SK-N-SH treated with all-trans-retinoic acid at 6 μM for 48 hours (cell line): ENCODE measurements at regions not wholly inside any gene's neighbourhood (a gene's known extent, or its start where the extent isn't known, plus 50 kb on each side); places are given as distances from the start of the nearest gene placed in this dataset.

Experiments used
- ATAC-seq: fragments of 200-7000 bp; cut with Tn5 transposase; 3 replicates; pipeline ENCODE4 v1.9.1; 2020; ENCODE audit warnings: mild to moderate bottlenecking, moderate library complexity
- ARNTL ChIP-seq: fragments of 450-650 bp; formaldehyde crosslinking; IDR thresholded peaks from 2 replicates; pipeline ENCODE4 v1.5.0; 2020; ENCODE audit warnings: low read depth, mild to moderate bottlenecking, moderate library complexity, borderline replicate concordance
- CREB5 ChIP-seq: fragments of 250-450 bp; sonication (Bioruptor Pico); IDR thresholded peaks from 2 replicates; pipeline ENCODE4 v1.5.1; 2020; ENCODE audit warnings: low read depth, mild to moderate bottlenecking, moderate library complexity
- CSDC2 ChIP-seq: fragments of 250-450 bp; sonication (Bioruptor Pico); IDR thresholded peaks from 2 replicates; pipeline ENCODE4 v1.5.0; 2020; ENCODE audit warnings: mild to moderate bottlenecking, moderate library complexity
- ESRRG ChIP-seq: fragments of 250-450 bp; sonication (Bioruptor Pico); IDR thresholded peaks from 2 replicates; pipeline ENCODE4 v1.6.1; 2021; ENCODE audit warnings: mild to moderate bottlenecking
- GLIS3 ChIP-seq: fragments of 250-450 bp; sonication (Bioruptor Pico); IDR thresholded peaks from 2 replicates; pipeline ENCODE4 v1.5.0; 2020; ENCODE audit warnings: mild to moderate bottlenecking, moderate library complexity
- ISL1 ChIP-seq: fragments of 250-450 bp; sonication (Bioruptor Pico); IDR thresholded peaks from 2 replicates; pipeline ENCODE4 v2.1.2; 2022; ENCODE audit warnings: mild to moderate bottlenecking, moderate library complexity
- SNAI2 ChIP-seq: fragments of 250-450 bp; sonication (Bioruptor Pico); IDR thresholded peaks from 2 replicates; pipeline ENCODE4 v1.5.0; 2020; ENCODE audit warnings: mild to moderate bottlenecking, moderate library complexity
- TOX ChIP-seq: fragments of 250-450 bp; sonication (Bioruptor Pico); IDR thresholded peaks from 2 replicates; pipeline ENCODE4 v1.8.0; 2021; ENCODE audit warnings: mild to moderate bottlenecking, moderate library complexity, borderline replicate concordance
- TSHZ2 ChIP-seq: fragments of 250-450 bp; sonication (Bioruptor Pico); IDR thresholded peaks from 2 replicates; pipeline ENCODE4 v1.5.0; 2020; ENCODE audit warnings: mild to moderate bottlenecking, moderate library complexity
- ZFP3 ChIP-seq: fragments of 250-450 bp; sonication (Bioruptor Pico); IDR thresholded peaks from 2 replicates; pipeline ENCODE4 v1.5.0; 2020; ENCODE audit warnings: mild to moderate bottlenecking, moderate library complexity
- ZNF565 ChIP-seq: fragments of 450-650 bp; formaldehyde crosslinking; conservative IDR thresholded peaks from 2 replicates; pipeline ENCODE4 v1.5.0; 2020; ENCODE audit warnings: low read depth, mild to moderate bottlenecking, moderate library complexity
- ZNF8 ChIP-seq: fragments of 450-650 bp; formaldehyde crosslinking; IDR thresholded peaks from 2 replicates; pipeline ENCODE4 v1.5.0; 2020; ENCODE audit warnings: mild to moderate bottlenecking, moderate library complexity
- TF ChIP-seq, protein P1 (sequence below): fragments of 250-450 bp; sonication (Bioruptor Pico); IDR thresholded peaks from 2 replicates; pipeline ENCODE4 v1.8.0; 2021; ENCODE audit warnings: low read depth, mild to moderate bottlenecking, moderate library complexity, borderline replicate concordance
- TF ChIP-seq, protein P2 (sequence below): fragments of 250-450 bp; sonication (Bioruptor Pico); IDR thresholded peaks from 2 replicates; pipeline ENCODE4 v1.5.1; 2021; ENCODE audit warnings: mild to moderate bottlenecking, moderate library complexity
- TF ChIP-seq, protein P3 (sequence below): fragments of 250-450 bp; sonication (Bioruptor Pico); IDR thresholded peaks from 2 replicates; pipeline ENCODE4 v1.8.0; 2020; ENCODE audit warnings: mild to moderate bottlenecking, moderate library complexity, borderline replicate concordance

DNA sequence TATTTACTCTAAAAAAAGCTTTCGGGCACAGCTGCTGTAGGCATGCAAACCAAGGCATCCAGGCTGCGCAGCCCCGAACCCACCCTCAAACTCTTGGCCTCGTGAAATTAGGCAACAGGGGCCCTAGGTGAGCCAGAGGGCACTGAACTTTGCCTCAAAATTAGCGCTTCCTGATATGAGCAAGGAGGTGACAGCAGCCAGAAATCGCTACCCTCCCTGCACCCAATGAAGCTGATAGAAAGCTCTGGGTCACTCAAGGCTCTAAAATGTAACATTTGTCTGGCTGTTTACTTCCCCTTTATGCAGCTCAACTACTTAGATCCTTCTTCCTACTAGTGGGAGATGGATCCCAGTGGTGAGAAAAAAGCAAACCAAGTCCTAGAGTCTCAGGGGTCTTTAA is 61.8 kb downstream of the PITPNM2 start (continued):
- TF ChIP-seq, protein P1, sequence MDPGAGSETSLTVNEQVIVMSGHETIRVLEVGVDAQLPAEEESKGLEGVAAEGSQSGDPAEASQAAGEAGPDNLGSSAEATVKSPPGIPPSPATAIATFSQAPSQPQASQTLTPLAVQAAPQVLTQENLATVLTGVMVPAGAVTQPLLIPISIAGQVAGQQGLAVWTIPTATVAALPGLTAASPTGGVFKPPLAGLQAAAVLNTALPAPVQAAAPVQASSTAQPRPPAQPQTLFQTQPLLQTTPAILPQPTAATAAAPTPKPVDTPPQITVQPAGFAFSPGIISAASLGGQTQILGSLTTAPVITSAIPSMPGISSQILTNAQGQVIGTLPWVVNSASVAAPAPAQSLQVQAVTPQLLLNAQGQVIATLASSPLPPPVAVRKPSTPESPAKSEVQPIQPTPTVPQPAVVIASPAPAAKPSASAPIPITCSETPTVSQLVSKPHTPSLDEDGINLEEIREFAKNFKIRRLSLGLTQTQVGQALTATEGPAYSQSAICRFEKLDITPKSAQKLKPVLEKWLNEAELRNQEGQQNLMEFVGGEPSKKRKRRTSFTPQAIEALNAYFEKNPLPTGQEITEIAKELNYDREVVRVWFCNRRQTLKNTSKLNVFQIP (CRISPR knock-in tag), result no peak
- TF ChIP-seq ARNTL (CRISPR knock-in tag) (no peak), CSDC2 (CRISPR knock-in tag) (no peak), CREB5 (CRISPR knock-in tag) (no peak)

DNA sequence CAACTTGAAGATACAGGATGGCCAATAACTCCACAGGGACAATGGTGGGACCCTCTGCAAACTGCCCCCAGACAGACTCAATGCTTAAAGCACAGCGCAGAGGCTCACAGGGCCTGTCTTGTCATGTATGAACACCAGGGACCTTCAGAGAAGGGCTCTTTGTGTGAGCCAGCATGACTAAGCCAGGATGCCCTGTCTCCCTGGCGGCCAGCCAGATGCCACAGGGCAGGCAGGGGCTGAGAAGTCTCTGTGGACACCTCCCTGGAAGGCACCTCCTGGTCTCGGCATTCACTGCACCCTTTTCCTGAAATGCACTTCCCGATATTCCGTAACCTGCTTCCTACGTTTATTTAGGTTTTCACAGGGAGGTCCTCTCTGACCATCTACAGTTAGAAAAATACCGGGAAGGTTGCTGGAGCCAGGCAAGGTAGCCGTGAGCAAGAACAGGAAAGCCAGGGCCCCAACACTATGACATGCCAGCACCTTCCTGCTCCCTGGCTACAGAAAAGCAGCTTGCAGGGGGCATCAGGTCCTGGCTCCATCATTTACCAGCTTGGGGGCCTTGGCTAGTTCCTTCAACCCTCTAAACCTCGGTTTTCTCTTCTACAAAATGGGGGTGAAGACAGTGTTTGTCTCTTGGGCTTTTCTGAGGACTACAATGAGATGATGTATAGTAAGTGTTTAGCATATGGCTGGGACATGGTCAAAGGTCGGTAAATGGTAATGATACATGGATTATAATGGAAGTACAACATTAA is 65.0 kb downstream of the PITPNM2 start:
- peak; percentile 75 for ATAC-seq
- no peak for TF ChIP-seq SNAI2
- TF ChIP-seq, protein P2, sequence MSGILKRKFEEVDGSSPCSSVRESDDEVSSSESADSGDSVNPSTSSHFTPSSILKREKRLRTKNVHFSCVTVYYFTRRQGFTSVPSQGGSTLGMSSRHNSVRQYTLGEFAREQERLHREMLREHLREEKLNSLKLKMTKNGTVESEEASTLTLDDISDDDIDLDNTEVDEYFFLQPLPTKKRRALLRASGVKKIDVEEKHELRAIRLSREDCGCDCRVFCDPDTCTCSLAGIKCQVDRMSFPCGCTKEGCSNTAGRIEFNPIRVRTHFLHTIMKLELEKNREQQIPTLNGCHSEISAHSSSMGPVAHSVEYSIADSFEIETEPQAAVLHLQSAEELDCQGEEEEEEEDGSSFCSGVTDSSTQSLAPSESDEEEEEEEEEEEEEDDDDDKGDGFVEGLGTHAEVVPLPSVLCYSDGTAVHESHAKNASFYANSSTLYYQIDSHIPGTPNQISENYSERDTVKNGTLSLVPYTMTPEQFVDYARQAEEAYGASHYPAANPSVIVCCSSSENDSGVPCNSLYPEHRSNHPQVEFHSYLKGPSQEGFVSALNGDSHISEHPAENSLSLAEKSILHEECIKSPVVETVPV (CRISPR knock-in tag), result no peak

GRCh38 chr12:123085066-123085465 is 65.8 kb downstream of the PITPNM2 start:
- ATAC-seq, result no peak
- TF ChIP-seq, protein P1 (CRISPR knock-in tag), result no peak
- no peak for TF ChIP-seq ISL1
- TF ChIP-seq ZNF8 (CRISPR knock-in tag), result no peak
- TF ChIP-seq ESRRG (CRISPR knock-in tag), result no peak
- TF ChIP-seq GLIS3 (CRISPR knock-in tag), result no peak
- no peak for TF ChIP-seq CREB5 (CRISPR knock-in tag)
- no peak for TF ChIP-seq ZFP3 (CRISPR knock-in tag)
- no peak for TF ChIP-seq ZNF565
- TF ChIP-seq TSHZ2 (CRISPR knock-in tag), result no peak
- TF ChIP-seq, protein P3, sequence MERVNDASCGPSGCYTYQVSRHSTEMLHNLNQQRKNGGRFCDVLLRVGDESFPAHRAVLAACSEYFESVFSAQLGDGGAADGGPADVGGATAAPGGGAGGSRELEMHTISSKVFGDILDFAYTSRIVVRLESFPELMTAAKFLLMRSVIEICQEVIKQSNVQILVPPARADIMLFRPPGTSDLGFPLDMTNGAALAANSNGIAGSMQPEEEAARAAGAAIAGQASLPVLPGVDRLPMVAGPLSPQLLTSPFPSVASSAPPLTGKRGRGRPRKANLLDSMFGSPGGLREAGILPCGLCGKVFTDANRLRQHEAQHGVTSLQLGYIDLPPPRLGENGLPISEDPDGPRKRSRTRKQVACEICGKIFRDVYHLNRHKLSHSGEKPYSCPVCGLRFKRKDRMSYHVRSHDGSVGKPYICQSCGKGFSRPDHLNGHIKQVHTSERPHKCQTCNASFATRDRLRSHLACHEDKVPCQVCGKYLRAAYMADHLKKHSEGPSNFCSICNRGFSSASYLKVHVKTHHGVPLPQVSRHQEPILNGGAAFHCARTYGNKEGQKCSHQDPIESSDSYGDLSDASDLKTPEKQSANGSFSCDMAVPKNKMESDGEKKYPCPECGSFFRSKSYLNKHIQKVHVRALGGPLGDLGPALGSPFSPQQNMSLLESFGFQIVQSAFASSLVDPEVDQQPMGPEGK (CRISPR knock-in tag), result no peak
- TF ChIP-seq TOX (CRISPR knock-in tag), result no peak
- TF ChIP-seq, protein P2 (CRISPR knock-in tag), result no peak
